ENCODE measurements at regions not wholly inside any gene's neighbourhood (a gene's known extent, or its start where the extent isn't known, plus 50 kb on each side); places are given as distances from the start of the nearest gene placed in this dataset.

GRCh38 chr14:101229666-101230065 is 326.1 kb upstream of the RTL1 start:
- Histone ChIP-seq H3K9me3 (no peaks in the 10 kb centered on the region), H3K27me3 (no peaks in the 10 kb centered on the region), H3K27ac (no peak overlapping the region), H3K4me1 (no peaks in the 10 kb centered on the region), H3K36me3 (no peaks in the 10 kb centered on the region), H3K4me3 (no peak overlapping the region)
- DNase-seq (no peak), ATAC-seq (no peak)
- TF ChIP-seq CTCF (IDR thresholded peaks at IDR 0.05) = no peak
- intact Hi-C loops (cut with DNase I) = no loop called here

GRCh38 chr14:101230161-101230850 is 326.8 kb upstream of the RTL1 start:
- no peaks in the 10 kb centered on the region for H3K4me1 ChIP-seq
- ATAC-seq = no peak
- H3K27ac ChIP-seq = no peak overlapping the region
- H3K27me3 ChIP-seq = no peaks in the 10 kb centered on the region
- H3K9me3 ChIP-seq = no peaks in the 10 kb centered on the region
- no peak for DNase-seq
- no peaks in the 10 kb centered on the region for H3K36me3 ChIP-seq
- intact Hi-C loops (cut with DNase I) = no loop called here
- no peak for TF ChIP-seq CTCF (IDR thresholded peaks at IDR 0.05)
- no peak overlapping the region for H3K4me3 ChIP-seq

GRCh38 chr14:101230851-101231550 is 327.5 kb upstream of the RTL1 start:
- intact Hi-C loops (cut with DNase I) = no loop called here
- no peak for DNase-seq
- no peaks in the 10 kb centered on the region for H3K36me3 ChIP-seq
- no peaks in the 10 kb centered on the region for H3K4me1 ChIP-seq
- no peak for ATAC-seq
- H3K27ac ChIP-seq = no peak overlapping the region
- H3K4me3 ChIP-seq = no peak overlapping the region
- no peaks in the 10 kb centered on the region for H3K9me3 ChIP-seq
- no peaks in the 10 kb centered on the region for H3K27me3 ChIP-seq
- TF ChIP-seq CTCF (IDR thresholded peaks at IDR 0.05) = no peak

GRCh38 chr14:101231828-101232227 is 328.3 kb upstream of the RTL1 start:
- no peak for DNase-seq
- TF ChIP-seq CTCF (IDR thresholded peaks at IDR 0.05) = no peak
- no peaks in the 10 kb centered on the region for H3K4me1 ChIP-seq
- H3K27ac ChIP-seq = no peak overlapping the region
- no peak overlapping the region for H3K4me3 ChIP-seq
- no peaks in the 10 kb centered on the region for H3K27me3 ChIP-seq
- H3K36me3 ChIP-seq = no peaks in the 10 kb centered on the region
- no peaks in the 10 kb centered on the region for H3K9me3 ChIP-seq
- no peak for ATAC-seq
- intact Hi-C loops (cut with DNase I) = no loop called here

GRCh38 chr14:101232340-101233020 is 328.8 kb upstream of the DIO3 start:
- intact Hi-C loops (cut with DNase I) = no loop called here
- no peak for TF ChIP-seq CTCF (IDR thresholded peaks at IDR 0.05)
- ATAC-seq (no peak), DNase-seq (no peak)
- Histone ChIP-seq H3K27me3 (no peaks in the 10 kb centered on the region), H3K36me3 (no peaks in the 10 kb centered on the region), H3K4me1 (no peaks in the 10 kb centered on the region), H3K9me3 (no peaks in the 10 kb centered on the region), H3K4me3 (no peak overlapping the region), H3K27ac (no peak overlapping the region)

All from upper lobe of right lung (tissue), 1 donor.